Stomach smooth muscle (tissue), 2 donors: ENCODE measurements at regions not wholly inside any gene's neighbourhood (a gene's known extent, or its start where the extent isn't known, plus 50 kb on each side); places are given as distances from the start of the nearest gene placed in this dataset.
"Not testable (repeated sequence)": the region's sequence is repeated elsewhere in the genome, so short reads cannot be mapped to it uniquely, and the experiment has no call there.

Experiments used
- H3K27ac ChIP-seq: one replicate; pipeline ENCODE4 v1.7.0; 2013; ENCODE audit warnings: mild to moderate bottlenecking, low read length, inconsistent platforms
- H3K27me3 ChIP-seq, 2 donors: one replicate each; pipeline ENCODE4 v1.7.0; 2013; ENCODE audit warnings: low read length in 2 of 2; ENCODE audit not compliant: insufficient read depth in 2 of 2, control insufficient read depth in 1 of 2
- H3K36me3 ChIP-seq, 2 donors: one replicate each; pipeline ENCODE4 v1.7.0; 2013; ENCODE audit warnings: low read length in 2 of 2; ENCODE audit not compliant: control insufficient read depth in 2 of 2, insufficient read depth in 2 of 2
- H3K4me1 ChIP-seq: one replicate; pipeline ENCODE4 v1.7.0; 2013; ENCODE audit warnings: low read length; ENCODE audit not compliant: control insufficient read depth, insufficient read depth
- H3K4me3 ChIP-seq, 2 donors: one replicate each; pipeline ENCODE4 v1.7.0; 2013; ENCODE audit warnings: low read length in 2 of 2
- H3K9ac ChIP-seq, 2 donors: one replicate each; pipeline ENCODE4 v1.7.0; 2013; ENCODE audit warnings: low read length in 2 of 2, mild to moderate bottlenecking in 1 of 2
- H3K9me3 ChIP-seq, 2 donors: one replicate each; pipeline ENCODE4 v1.7.0; 2013; ENCODE audit warnings: low read length in 2 of 2; ENCODE audit not compliant: control insufficient read depth in 2 of 2
- donor health status: healthy.
- donor health status: Pancreatic carcinoma.

DNA sequence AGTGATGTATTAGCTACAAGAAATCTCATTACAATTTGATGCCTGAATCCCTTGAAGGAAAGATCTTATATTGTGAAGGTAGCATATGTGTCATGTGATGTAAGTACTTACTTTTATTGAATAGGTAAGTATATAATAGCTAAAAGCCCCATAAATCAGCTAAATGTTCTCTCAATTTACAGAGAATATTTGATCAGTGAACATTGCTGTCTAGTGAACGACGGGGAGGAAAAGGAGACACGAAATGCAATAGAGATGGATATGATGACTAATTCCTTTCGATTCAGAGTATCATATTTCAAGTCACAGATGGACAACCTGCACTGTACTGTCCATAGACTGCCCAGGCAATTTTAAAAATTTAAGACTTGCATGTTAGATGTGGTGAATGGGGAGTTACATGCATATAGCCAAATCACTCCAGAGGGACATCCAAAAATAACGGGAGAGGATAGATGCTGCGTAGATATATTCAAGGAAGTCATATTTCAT is 462.1 kb upstream of the CDIN1 start:
- H3K27me3 ChIP-seq, result no peaks in the 10 kb centered on the region
- no peak overlapping the region for H3K27ac ChIP-seq
- H3K4me1 ChIP-seq, result no peaks in the 10 kb centered on the region
- no peak overlapping the region for H3K4me3 ChIP-seq
- H3K36me3 ChIP-seq, result no peaks in the 10 kb centered on the region
- H3K9ac ChIP-seq, result no peak overlapping the region
- no peaks in the 10 kb centered on the region for H3K9me3 ChIP-seq

DNA sequence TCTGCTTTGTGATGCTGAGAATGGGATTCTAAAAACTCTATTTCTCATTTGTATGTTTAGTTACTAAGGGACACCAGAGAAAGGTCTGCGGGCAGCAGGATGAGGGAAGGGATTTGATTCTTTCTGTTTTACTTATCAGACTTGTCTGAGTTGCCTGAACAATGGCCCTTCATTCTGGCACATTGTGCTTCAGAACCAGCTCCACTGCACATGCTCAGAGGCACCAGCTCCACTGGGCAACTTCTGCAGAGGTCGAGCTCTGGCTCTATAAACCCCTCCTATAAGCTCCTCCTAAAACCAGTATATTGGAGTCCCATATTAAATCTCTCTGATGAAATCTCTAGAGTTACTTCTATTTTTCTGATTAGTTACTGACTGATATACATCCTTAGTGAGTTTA is 453.2 kb upstream of the CDIN1 start:
- no peaks in the 10 kb centered on the region for H3K9me3 ChIP-seq
- no peaks in the 10 kb centered on the region for H3K27me3 ChIP-seq
- no peak overlapping the region for H3K9ac ChIP-seq
- H3K27ac ChIP-seq, result no peak overlapping the region
- no peak overlapping the region for H3K4me3 ChIP-seq
- no peaks in the 10 kb centered on the region for H3K36me3 ChIP-seq
- H3K4me1 ChIP-seq, result no peaks in the 10 kb centered on the region

DNA sequence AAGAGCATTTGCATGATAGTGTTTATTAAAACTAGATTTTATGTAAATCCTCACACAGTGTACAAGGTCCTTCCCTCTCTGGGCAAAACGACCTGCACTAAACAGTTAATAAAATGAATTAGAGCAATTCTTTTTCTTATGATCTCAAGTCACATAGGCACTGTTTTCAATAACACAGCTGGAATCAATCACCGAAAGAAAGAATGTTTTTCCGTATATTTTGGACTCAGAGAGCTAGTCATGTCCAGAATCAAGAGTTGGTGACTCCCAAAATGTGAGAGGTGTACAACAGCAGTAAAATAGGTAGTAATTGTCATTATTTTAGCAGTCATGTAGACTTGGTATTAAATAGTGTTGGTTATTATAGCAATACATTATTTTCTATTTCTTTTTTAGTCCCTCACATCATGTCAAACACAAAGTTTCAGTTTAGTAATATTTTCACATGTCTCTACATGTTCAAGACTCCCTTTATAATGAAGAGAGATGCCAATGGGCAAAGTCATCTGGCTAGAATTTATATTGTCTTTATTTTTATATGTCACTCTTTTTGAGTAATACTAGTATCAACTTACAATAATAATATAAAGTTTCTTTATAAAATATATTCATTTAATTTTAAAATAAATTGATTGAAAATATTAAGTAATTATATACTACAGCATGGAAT is 448.6 kb upstream of the CDIN1 start:
- no peak overlapping the region for H3K9ac ChIP-seq
- no peaks in the 10 kb centered on the region for H3K4me1 ChIP-seq
- H3K9me3 ChIP-seq, result no peaks in the 10 kb centered on the region
- no peak overlapping the region for H3K4me3 ChIP-seq
- no peaks in the 10 kb centered on the region for H3K36me3 ChIP-seq
- H3K27me3 ChIP-seq, result no peaks in the 10 kb centered on the region
- H3K27ac ChIP-seq, result no peak overlapping the region

DNA sequence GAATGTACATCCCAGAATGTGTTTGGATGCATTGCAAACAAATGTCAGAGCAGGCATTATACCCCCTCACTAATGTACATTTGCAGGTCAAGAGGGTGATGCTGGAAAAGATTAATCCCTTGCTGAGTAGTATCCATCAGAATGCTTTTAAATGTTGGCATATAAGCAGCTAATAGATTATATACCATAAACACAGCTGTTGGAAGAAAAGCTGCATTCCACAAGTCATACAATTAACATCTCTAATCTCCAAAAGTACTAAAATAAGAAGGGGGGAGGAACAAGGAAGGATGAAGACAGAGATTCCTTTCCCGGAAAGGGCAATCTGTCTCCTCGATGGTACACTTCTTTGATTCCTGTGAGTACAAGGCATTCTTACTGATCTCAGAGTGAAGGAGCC is 445.7 kb upstream of the CDIN1 start:
- Histone ChIP-seq H3K27ac (no peak overlapping the region), H3K4me1 (no peaks in the 10 kb centered on the region), H3K9me3 (no peaks in the 10 kb centered on the region), H3K9ac (no peak overlapping the region), H3K27me3 (no peaks in the 10 kb centered on the region), H3K36me3 (no peaks in the 10 kb centered on the region), H3K4me3 (no peak overlapping the region)

DNA sequence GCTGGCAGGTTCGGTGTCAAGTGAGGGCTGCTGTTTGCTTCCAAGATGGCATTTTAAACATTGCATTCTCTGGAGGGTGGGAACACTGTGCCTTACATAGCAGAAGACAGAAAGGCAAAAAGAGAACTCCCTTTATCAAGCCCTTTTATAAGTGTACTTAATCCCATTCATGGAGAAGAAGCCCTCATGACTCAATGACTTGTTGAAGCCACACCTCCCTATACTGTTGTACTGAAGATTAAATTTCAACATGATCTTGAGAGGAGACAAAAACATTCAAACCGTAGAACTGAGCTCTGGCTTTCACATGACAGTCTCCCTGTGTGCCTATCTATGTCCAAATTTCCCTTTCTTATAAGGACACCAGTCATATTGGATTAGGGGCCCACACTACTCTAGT is 443.4 kb upstream of the CDIN1 start:
- Histone ChIP-seq H3K9ac (no peak overlapping the region), H3K27ac (no peak overlapping the region), H3K4me1 (no peaks in the 10 kb centered on the region), H3K36me3 (no peaks in the 10 kb centered on the region), H3K9me3 (no peaks in the 10 kb centered on the region), H3K4me3 (no peak overlapping the region), H3K27me3 (no peaks in the 10 kb centered on the region)

DNA sequence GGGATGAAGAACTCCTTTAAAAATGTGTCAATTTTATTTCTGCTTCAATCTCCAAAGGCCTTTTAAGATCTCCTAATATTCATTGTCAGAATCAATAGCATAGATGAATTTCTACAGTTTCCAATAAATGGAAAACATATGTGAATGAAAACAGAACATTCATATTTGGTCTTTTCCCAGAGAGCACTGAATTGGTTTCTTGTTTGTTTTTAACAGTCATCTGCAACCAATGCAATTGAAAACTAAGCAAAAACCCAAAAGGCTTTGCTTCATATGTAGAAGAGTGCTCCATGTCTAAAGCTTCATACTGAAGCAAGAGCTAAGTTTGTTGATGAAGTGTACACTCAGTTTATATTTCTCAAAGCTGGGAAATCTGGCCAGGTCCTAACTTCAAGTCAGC is 426.5 kb upstream of the CDIN1 start:
- Histone ChIP-seq H3K27me3 (no peaks in the 10 kb centered on the region), H3K4me3 (no peak overlapping the region), H3K27ac (no peak overlapping the region), H3K36me3 (no peaks in the 10 kb centered on the region), H3K4me1 (no peaks in the 10 kb centered on the region), H3K9me3 (no peaks in the 10 kb centered on the region), H3K9ac (no peak overlapping the region)

DNA sequence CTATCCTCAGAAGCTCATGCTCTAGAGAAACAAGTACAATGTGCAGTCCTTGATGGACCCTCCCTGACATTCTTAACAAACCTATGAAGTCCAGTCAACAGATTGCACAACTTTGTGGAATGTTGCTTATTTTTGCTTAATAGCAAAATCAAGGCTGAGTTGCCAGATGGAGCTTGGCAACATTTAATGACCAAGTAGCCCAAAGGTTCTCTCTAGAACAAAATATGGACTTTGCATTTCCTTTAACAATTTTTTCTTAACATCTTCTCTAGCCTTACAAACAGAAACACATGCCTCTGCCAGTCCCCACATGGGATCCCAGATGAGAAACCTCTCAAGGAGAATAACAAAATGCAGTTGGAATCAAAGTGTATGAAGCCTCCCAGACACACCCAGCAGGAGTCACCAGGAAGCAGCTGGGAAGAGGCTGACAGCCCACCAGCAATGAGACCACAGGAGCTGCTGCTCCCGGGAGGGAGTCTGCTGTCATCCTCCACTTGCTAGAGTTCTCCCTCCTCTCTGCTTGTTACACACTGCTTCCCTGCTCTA is 422.5 kb upstream of the CDIN1 start:
- no peaks in the 10 kb centered on the region for H3K9me3 ChIP-seq
- H3K9ac ChIP-seq, result no peak overlapping the region
- H3K27ac ChIP-seq, result no peak overlapping the region
- no peaks in the 10 kb centered on the region for H3K4me1 ChIP-seq
- no peaks in the 10 kb centered on the region for H3K27me3 ChIP-seq
- no peaks in the 10 kb centered on the region for H3K36me3 ChIP-seq
- no peak overlapping the region for H3K4me3 ChIP-seq

DNA sequence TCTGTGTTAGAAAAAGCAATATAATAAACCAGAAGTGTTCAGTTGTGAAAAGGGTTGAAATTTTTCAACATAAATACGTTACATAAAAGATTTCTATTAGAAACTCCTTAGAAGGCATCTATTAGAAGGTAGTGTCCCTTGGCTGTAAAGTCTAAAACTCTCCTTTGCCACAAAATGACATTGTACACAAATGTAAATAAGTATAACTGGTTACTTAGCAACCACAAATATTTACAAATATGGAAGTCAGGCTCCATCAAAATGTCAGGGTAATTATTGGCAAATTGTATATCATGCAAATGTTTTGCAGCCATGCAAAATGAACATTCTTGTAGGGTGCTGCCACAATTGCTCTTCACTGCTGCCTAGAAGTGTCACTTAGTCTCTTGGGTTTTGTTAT is 419.1 kb upstream of the CDIN1 start:
- no peaks in the 10 kb centered on the region for H3K36me3 ChIP-seq
- no peak overlapping the region for H3K4me3 ChIP-seq
- no peaks in the 10 kb centered on the region for H3K27me3 ChIP-seq
- H3K27ac ChIP-seq, result no peak overlapping the region
- no peak overlapping the region for H3K9ac ChIP-seq
- no peaks in the 10 kb centered on the region for H3K4me1 ChIP-seq
- H3K9me3 ChIP-seq, result no peaks in the 10 kb centered on the region

DNA sequence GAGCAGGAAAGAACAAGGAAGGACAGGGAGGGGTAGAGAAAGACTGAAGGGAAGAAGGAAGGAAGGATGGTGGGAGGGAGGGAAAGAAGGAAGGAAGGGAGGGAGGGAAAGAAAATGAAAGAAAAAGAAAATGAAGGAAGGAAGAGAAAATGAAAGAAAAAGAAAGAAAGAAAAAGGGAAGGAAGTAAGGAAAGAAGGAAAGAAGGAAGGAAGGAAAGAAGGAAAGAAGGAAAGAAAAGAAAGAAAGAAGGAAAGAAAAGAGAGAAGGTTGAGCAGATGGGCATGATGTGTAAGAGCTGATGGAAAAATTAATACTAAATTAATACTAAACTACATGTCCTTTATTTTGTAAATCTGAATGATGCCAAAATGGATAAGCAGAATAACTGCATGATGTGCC is 418.3 kb upstream of the CDIN1 start:
- no peaks in the 10 kb centered on the region for H3K27me3 ChIP-seq
- H3K4me3 ChIP-seq, result no peak overlapping the region
- H3K4me1 ChIP-seq, result no peaks in the 10 kb centered on the region
- no peaks in the 10 kb centered on the region for H3K9me3 ChIP-seq
- no peak overlapping the region for H3K9ac ChIP-seq
- H3K27ac ChIP-seq, result no peak overlapping the region
- H3K36me3 ChIP-seq, result no peaks in the 10 kb centered on the region

DNA sequence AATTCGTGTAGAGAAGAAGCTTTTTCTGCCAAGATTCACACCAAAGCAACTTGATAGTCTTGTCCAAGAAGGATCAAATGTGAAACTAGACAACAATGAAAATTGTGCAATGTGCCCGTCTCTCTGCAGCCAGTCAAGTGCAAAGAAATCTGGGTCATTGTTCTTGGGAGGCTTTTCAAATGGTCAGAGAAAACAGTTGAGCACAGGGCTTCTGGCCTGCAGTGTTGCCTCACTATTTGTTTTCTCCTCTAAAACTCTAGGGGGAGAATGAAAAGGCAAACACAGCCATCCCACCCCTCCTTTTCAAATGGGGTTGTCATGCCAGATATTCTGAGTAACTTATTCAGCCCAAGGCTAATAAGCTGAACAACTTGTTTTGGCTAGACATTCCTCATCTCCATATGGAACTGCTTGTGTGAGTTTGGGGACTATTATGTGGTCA is 417.6 kb upstream of the CDIN1 start:
- no peak overlapping the region for H3K4me3 ChIP-seq
- H3K4me1 ChIP-seq, result no peaks in the 10 kb centered on the region
- no peak overlapping the region for H3K9ac ChIP-seq
- H3K27ac ChIP-seq, result no peak overlapping the region
- H3K27me3 ChIP-seq, result no peaks in the 10 kb centered on the region
- H3K9me3 ChIP-seq, result no peaks in the 10 kb centered on the region
- no peaks in the 10 kb centered on the region for H3K36me3 ChIP-seq

DNA sequence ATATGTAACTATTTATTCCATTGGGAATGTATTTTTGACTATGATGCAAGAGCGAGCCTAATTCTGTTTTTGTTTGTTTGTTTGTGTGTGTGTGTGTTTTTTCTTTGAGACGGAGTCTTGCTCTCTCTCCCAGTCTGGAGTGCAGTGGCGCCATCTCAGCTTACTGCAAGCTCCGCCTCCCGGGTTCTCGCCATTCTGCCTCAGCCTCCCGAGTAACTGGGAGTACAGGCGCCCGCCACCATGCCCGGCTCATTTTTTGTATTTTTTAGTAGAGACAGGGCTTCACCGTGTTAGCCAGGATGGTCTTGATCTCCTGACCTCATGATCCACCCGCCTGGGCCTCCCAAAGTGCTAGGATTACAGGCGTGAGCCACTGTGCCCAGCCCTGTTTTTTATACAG is 415.4 kb upstream of the CDIN1 start:
- H3K36me3 ChIP-seq, H3K27me3 ChIP-seq, H3K27ac ChIP-seq, H3K9ac ChIP-seq, H3K9me3 ChIP-seq, H3K4me1 ChIP-seq, H3K4me3 ChIP-seq: not testable (repeated sequence)
